Loucy (cell line): ENCODE measurements at regions not wholly inside any gene's neighbourhood (a gene's known extent, or its start where the extent isn't known, plus 50 kb on each side); places are given as distances from the start of the nearest gene placed in this dataset.

ENCODE experiments used
- H2AFZ ChIP-seq: fragments of 200-600 bp; sonication (generic); 2 replicates; pipeline ENCODE4 v1.6.0; 2016; ENCODE audit warnings: antibody characterized with exemption, mild to moderate bottlenecking, low read length, moderate library complexity
- H3F3A ChIP-seq: fragments of 200-600 bp; 2 replicates; pipeline ENCODE4 v1.6.0; 2016; ENCODE audit warnings: antibody characterized with exemption, low read depth, mild to moderate bottlenecking
- H3K27me3 ChIP-seq: fragments of 200-600 bp; sonication (generic); 2 replicates; pipeline ENCODE4 v1.6.1; 2014; ENCODE audit warnings: low read length, mild to moderate bottlenecking; ENCODE audit not compliant: insufficient read depth, poor library complexity, severe bottlenecking
- H3K36me3 ChIP-seq: fragments of 200-600 bp; sonication (generic); 2 replicates; pipeline ENCODE4 v1.6.1; 2016; ENCODE audit warnings: low read length; ENCODE audit not compliant: insufficient read depth
- H3K4me1 ChIP-seq: fragments of 200-600 bp; sonication (generic); 2 replicates; pipeline ENCODE4 v1.5.1; 2014; ENCODE audit warnings: low read length, mild to moderate bottlenecking; ENCODE audit not compliant: insufficient read depth, poor library complexity, severe bottlenecking
- H3K4me2 ChIP-seq: fragments of 200-600 bp; sonication (generic); 2 replicates; pipeline ENCODE4 v1.6.0; 2014; ENCODE audit warnings: antibody characterized with exemption, low read length, low read depth, mild to moderate bottlenecking; ENCODE audit not compliant: poor library complexity, severe bottlenecking
- H3K4me3 ChIP-seq: fragments of 200-600 bp; sonication (generic); 2 replicates; pipeline ENCODE4 v1.5.1; 2014; ENCODE audit warnings: low read length, mild to moderate bottlenecking, mixed read lengths; ENCODE audit not compliant: poor library complexity, severe bottlenecking
- H3K79me2 ChIP-seq: fragments of 200-600 bp; sonication (generic); 2 replicates; pipeline ENCODE4 v1.6.1; 2014; ENCODE audit warnings: low read length; ENCODE audit not compliant: insufficient read depth
- H3K9ac ChIP-seq: fragments of 200-600 bp; sonication (generic); 2 replicates; pipeline ENCODE4 v1.6.0; 2014; ENCODE audit warnings: mild to moderate bottlenecking, low read depth, low read length, moderate library complexity; ENCODE audit not compliant: poor library complexity, severe bottlenecking
- H3K9me2 ChIP-seq: fragments of 200-600 bp; sonication (generic); replicated peaks from 2 replicates; pipeline ENCODE4 v1.6.1; 2016; ENCODE audit warnings: low read depth, low read length, mixed read lengths
- H3K9me3 ChIP-seq: fragments of 200-600 bp; sonication (generic); 2 replicates; pipeline ENCODE4 v1.6.1; 2014; ENCODE audit warnings: mild to moderate bottlenecking, antibody characterized with exemption, low read length, low read depth; ENCODE audit not compliant: insufficient read depth
- H4K20me1 ChIP-seq: fragments of 200-600 bp; sonication (generic); 2 replicates; pipeline ENCODE4 v1.6.0; 2014; ENCODE audit warnings: antibody characterized with exemption, low read length, mild to moderate bottlenecking; ENCODE audit not compliant: insufficient read depth, poor library complexity, severe bottlenecking
- CTCF ChIP-seq: fragments of 200-600 bp; sonication (generic); conservative IDR thresholded peaks from 2 replicates; pipeline ENCODE4 v1.5.1; 2014; ENCODE audit warnings: mild to moderate bottlenecking, antibody characterized with exemption, low read length
- EZH2phosphoT487 ChIP-seq: fragments of 200-600 bp; IDR thresholded peaks from 2 replicates; pipeline ENCODE4 v1.6.1; 2018; ENCODE audit warnings: antibody characterized with exemption, mild to moderate bottlenecking, moderate library complexity, borderline replicate concordance

- H3K36me3 ChIP-seq = no peaks in the 10 kb centered on the region
- H3K9me3 ChIP-seq = no peaks in the 10 kb centered on the region
- TF ChIP-seq CTCF (no peak), EZH2phosphoT487 (no peak)
- no peaks in the 10 kb centered on the region for H3K9me2 ChIP-seq
- no peaks in the 10 kb centered on the region for H3K79me2 ChIP-seq
- H3K4me3 ChIP-seq = no peak overlapping the region
- H3K4me2 ChIP-seq = no peak overlapping the region
- H3K27me3 ChIP-seq = no peaks in the 10 kb centered on the region
- no peaks in the 10 kb centered on the region for H4K20me1 ChIP-seq
- no peak overlapping the region for H2AFZ ChIP-seq
- H3K4me1 ChIP-seq = peaks cover 3% of the 10 kb centered on the region
- H3F3A ChIP-seq = no peaks in the 10 kb centered on the region
- H3K9ac ChIP-seq = no peak overlapping the region
These were observed 68.4 kb upstream of the IPO9 start for GRCh38 chr1:201760516-201760915.

DNA sequence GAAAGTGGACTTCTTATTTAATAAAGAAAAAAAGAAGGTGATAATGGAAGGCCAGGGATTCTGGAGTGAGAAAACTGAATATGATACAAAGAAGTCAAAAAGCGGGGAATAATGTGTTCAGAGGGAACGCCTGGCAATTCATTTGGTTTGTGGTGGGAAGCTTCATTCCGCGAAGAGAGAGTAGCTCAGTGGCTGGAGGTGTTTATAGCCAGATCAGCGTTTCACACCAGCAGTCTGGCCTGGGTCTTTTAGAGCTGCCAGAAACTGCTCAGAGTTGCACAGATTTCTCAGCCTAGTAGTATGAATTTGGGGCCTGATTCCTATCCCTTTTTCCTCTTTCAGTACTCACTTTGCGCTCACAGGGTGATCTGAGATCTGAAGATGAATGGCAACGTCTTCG, 67.8 kb upstream of the IPO9 start:
- Histone ChIP-seq H3K9me2 (no peaks in the 10 kb centered on the region), H3K4me2 (no peak overlapping the region), H3K79me2 (no peaks in the 10 kb centered on the region), H3K9me3 (no peaks in the 10 kb centered on the region), H3K4me3 (no peak overlapping the region), H3F3A (no peaks in the 10 kb centered on the region), H3K27me3 (no peaks in the 10 kb centered on the region), H3K9ac (no peak overlapping the region), H3K4me1 (peaks cover 3% of the 10 kb centered on the region), H2AFZ (no peak overlapping the region), H3K36me3 (no peaks in the 10 kb centered on the region), H4K20me1 (no peaks in the 10 kb centered on the region)
- TF ChIP-seq EZH2phosphoT487 (no peak), CTCF (no peak)

- no peaks in the 10 kb centered on the region for H3F3A ChIP-seq
- no peaks in the 10 kb centered on the region for H3K36me3 ChIP-seq
- H4K20me1 ChIP-seq = no peaks in the 10 kb centered on the region
- H3K4me3 ChIP-seq = no peak overlapping the region
- no peak overlapping the region for H3K4me2 ChIP-seq
- no peaks in the 10 kb centered on the region for H3K9me2 ChIP-seq
- no peaks in the 10 kb centered on the region for H3K27me3 ChIP-seq
- TF ChIP-seq EZH2phosphoT487 = no peak
- TF ChIP-seq CTCF = no peak
- no peaks in the 10 kb centered on the region for H3K79me2 ChIP-seq
- no peaks in the 10 kb centered on the region for H3K4me1 ChIP-seq
- H3K9ac ChIP-seq = no peak overlapping the region
- H3K9me3 ChIP-seq = no peaks in the 10 kb centered on the region
- H2AFZ ChIP-seq = no peak overlapping the region
These were observed 67.1 kb upstream of the IPO9 start for GRCh38 chr1:201761871-201762270.
